ENCODE measurements at regions not wholly inside any gene's neighbourhood (a gene's known extent, or its start where the extent isn't known, plus 50 kb on each side); places are given as distances from the start of the nearest gene placed in this dataset.

DNA sequence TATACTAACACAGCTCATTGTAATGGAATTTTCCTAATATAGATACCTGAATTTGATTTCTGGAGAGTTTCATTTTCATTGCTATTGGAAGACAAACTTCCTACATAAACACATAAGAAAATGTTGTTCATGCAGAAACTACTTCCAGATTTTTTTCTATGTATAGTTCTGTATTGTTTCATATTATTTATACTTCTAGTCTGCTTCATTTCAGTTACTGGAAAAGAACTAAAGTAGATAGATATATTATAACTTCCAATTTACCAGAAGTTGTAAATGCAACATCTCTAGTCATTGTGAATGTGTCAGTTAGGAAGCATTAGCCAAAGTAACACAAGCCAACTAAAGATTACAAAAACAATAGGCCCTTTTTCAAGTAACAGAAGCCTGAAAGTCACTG lies 147.3 kb upstream of the ZNF385D start:
- intact Hi-C loops (cut with micrococcal nuclease): no loop called here

DNA sequence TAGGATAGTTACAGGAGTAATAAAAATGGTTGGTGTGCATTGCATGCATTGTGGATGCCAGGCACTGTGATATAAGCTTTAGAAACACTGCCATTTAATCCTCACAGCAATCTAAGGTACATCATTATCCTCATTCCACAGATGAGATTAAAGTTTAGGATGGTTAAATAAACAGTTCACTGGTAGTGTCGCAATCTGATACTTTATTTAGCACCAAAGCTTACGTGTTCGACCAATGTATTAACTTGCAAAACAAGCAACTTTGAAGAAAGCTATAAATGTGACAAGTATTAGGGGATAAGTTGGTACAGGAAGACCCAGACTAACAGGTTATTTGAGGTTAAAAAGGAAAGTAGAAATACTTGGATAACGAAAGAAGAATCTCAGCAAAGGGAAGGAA lies 150.5 kb upstream of the ZNF385D start:
- Histone ChIP-seq H3K4me3 (ENCODE audit: low read length) (no peak overlapping the region), H3K9me3 (ENCODE audit: control insufficient read depth, insufficient read depth, low read length) (no peaks in the 10 kb centered on the region), H3K27me3 (ENCODE audit: control insufficient read depth, insufficient read depth, low read length) (no peaks in the 10 kb centered on the region), H3K4me1 (ENCODE audit: control insufficient read depth, insufficient read depth, low read length) (no peaks in the 10 kb centered on the region), H3K36me3 (ENCODE audit: control insufficient read depth, insufficient read depth, low read length) (no peaks in the 10 kb centered on the region), H3K27ac (ENCODE audit: low read length) (no peak overlapping the region)
- intact Hi-C loops (cut with micrococcal nuclease): no loop called here
- ATAC-seq: no peak
- TF ChIP-seq, protein P1, sequence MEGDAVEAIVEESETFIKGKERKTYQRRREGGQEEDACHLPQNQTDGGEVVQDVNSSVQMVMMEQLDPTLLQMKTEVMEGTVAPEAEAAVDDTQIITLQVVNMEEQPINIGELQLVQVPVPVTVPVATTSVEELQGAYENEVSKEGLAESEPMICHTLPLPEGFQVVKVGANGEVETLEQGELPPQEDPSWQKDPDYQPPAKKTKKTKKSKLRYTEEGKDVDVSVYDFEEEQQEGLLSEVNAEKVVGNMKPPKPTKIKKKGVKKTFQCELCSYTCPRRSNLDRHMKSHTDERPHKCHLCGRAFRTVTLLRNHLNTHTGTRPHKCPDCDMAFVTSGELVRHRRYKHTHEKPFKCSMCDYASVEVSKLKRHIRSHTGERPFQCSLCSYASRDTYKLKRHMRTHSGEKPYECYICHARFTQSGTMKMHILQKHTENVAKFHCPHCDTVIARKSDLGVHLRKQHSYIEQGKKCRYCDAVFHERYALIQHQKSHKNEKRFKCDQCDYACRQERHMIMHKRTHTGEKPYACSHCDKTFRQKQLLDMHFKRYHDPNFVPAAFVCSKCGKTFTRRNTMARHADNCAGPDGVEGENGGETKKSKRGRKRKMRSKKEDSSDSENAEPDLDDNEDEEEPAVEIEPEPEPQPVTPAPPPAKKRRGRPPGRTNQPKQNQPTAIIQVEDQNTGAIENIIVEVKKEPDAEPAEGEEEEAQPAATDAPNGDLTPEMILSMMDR (IDR thresholded peaks at IDR 0.05): no peak
- peaks cover 6 to 11% of the 10 kb centered on the region in 2 donors for H3K9me3 Mint-ChIP-seq
- H3K36me3 Mint-ChIP-seq: no peaks in the 10 kb centered on the region
- DNase-seq: no peak
- H3K4me1 Mint-ChIP-seq: no peaks in the 10 kb centered on the region
- no peak overlapping the region for H3K4me3 Mint-ChIP-seq
- H3K27ac Mint-ChIP-seq: no peak overlapping the region
- H3K27me3 Mint-ChIP-seq (ENCODE audit: low read depth in 2 of 2): no peaks in the 10 kb centered on the region
- WGBS (ENCODE audit: insufficient coverage): 88% methylated on average over 4 of the region's 4 CpGs

More for the DNA sequence above, 147.3 kb upstream of the ZNF385D start:
- Mint-ChIP-seq H3K27me3 (ENCODE audit: low read depth in 2 of 2) (no peaks in the 10 kb centered on the region), H3K4me1 (no peaks in the 10 kb centered on the region), H3K27ac (no peak overlapping the region), H3K9me3 (peaks cover 6 to 12% of the 10 kb centered on the region in 2 donors), H3K4me3 (no peak overlapping the region), H3K36me3 (no peaks in the 10 kb centered on the region)
- H3K27me3 ChIP-seq (ENCODE audit: control insufficient read depth, insufficient read depth, low read length): no peaks in the 10 kb centered on the region
- H3K4me3 ChIP-seq (ENCODE audit: low read length): no peak overlapping the region
- TF ChIP-seq, protein P1 (IDR thresholded peaks at IDR 0.05): no peak
- ATAC-seq: no peak
- no peaks in the 10 kb centered on the region for H3K4me1 ChIP-seq (ENCODE audit: control insufficient read depth, insufficient read depth, low read length)
- no peaks in the 10 kb centered on the region for H3K9me3 ChIP-seq (ENCODE audit: control insufficient read depth, insufficient read depth, low read length)
- H3K27ac ChIP-seq (ENCODE audit: low read length): no peak overlapping the region
- no peaks in the 10 kb centered on the region for H3K36me3 ChIP-seq (ENCODE audit: control insufficient read depth, insufficient read depth, low read length)
- DNase-seq: no peak

DNA sequence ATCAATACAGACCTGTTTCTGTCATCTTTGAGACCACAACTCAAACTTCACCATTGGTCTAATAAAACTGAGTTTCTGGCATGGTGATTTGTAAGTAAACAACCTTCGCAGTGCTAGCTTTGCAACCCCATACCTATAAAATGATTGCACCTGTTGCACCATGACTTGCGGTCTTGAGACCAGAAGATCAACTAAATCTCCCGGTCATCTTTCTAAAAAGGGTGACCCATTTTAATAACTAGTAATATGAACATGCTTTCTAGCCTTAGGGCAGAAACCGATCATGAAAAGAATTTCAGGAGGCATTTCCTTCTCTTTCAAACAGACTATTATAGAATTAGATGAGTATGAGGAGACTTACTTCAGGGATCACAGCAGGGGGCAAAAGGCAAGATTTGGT lies 151.9 kb upstream of the ZNF385D start:
- no peaks in the 10 kb centered on the region for H3K4me1 ChIP-seq (ENCODE audit: control insufficient read depth, insufficient read depth, low read length)
- H3K9me3 Mint-ChIP-seq: peaks cover 9 to 11% of the 10 kb centered on the region in 2 donors
- intact Hi-C loops (cut with micrococcal nuclease): no loop called here

DNA sequence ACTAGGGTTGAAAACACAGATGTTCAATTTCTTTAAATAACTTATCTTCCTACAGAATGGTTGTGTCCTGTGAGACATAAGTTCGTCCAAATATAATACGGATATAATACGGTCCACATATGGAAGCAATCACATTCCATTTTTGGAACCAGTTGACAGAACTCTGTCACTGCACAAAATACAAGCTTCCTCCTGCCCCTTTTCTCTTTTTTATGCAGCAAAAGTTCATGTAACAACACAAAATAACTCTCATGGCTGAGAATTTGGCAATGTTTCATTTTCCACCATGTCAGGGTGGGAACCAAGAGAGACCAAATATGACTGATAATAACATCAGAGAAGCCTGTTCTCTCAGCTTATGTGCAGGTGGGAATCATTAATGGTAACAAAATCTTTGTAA lies 158.1 kb upstream of the ZNF385D start:
- H3K27ac ChIP-seq (ENCODE audit: low read length): no peak overlapping the region
- TF ChIP-seq, protein P1 (IDR thresholded peaks at IDR 0.05): no peak

More for the DNA sequence above, 151.9 kb upstream of the ZNF385D start:
- Mint-ChIP-seq H3K27ac (no peak overlapping the region), H3K4me1 (no peaks in the 10 kb centered on the region), H3K4me3 (no peak overlapping the region), H3K27me3 (ENCODE audit: low read depth in 2 of 2) (no peaks in the 10 kb centered on the region), H3K36me3 (no peaks in the 10 kb centered on the region)
- Histone ChIP-seq H3K27me3 (ENCODE audit: control insufficient read depth, insufficient read depth, low read length) (no peaks in the 10 kb centered on the region), H3K36me3 (ENCODE audit: control insufficient read depth, insufficient read depth, low read length) (no peaks in the 10 kb centered on the region), H3K27ac (ENCODE audit: low read length) (no peak overlapping the region), H3K9me3 (ENCODE audit: control insufficient read depth, insufficient read depth, low read length) (no peaks in the 10 kb centered on the region), H3K4me3 (ENCODE audit: low read length) (no peak overlapping the region)
- DNase-seq (no peak), ATAC-seq (no peak)
- 95% methylated on average over 2 of the region's 4 CpGs for WGBS (ENCODE audit: insufficient coverage)
- TF ChIP-seq, protein P1 (IDR thresholded peaks at IDR 0.05): no peak

More for the DNA sequence above, 158.1 kb upstream of the ZNF385D start:
- H3K4me3 ChIP-seq (ENCODE audit: low read length): no peak overlapping the region
- 100% methylated on average over 3 of the region's 3 CpGs for whole genome bisulfite sequencing (ENCODE audit: insufficient coverage)
- Mint-ChIP-seq H3K9me3 (peaks cover 12 to 15% of the 10 kb centered on the region in 2 donors), H3K4me1 (no peaks in the 10 kb centered on the region), H3K4me3 (no peak overlapping the region), H3K27me3 (ENCODE audit: low read depth in 2 of 2) (no peaks in the 10 kb centered on the region), H3K27ac (no peak overlapping the region), H3K36me3 (no peaks in the 10 kb centered on the region)
- DNase-seq (no peak), ATAC-seq (no peak)
- H3K4me1 ChIP-seq (ENCODE audit: control insufficient read depth, insufficient read depth, low read length): no peaks in the 10 kb centered on the region
- H3K9me3 ChIP-seq (ENCODE audit: control insufficient read depth, insufficient read depth, low read length): no peaks in the 10 kb centered on the region
- intact Hi-C loops (cut with micrococcal nuclease): no loop called here
- H3K27me3 ChIP-seq (ENCODE audit: control insufficient read depth, insufficient read depth, low read length): no peaks in the 10 kb centered on the region
- no peaks in the 10 kb centered on the region for H3K36me3 ChIP-seq (ENCODE audit: control insufficient read depth, insufficient read depth, low read length)
